AG09319 (cell line): ENCODE measurements at regions not wholly inside any gene's neighbourhood (a gene's known extent, or its start where the extent isn't known, plus 50 kb on each side); places are given as distances from the start of the nearest gene placed in this dataset.

Experiments used
- DNase-seq: peaks from one replicate; pipeline ENCODE4 v3.0.0-alpha.2; 2010; ENCODE audit warnings: low read depth; ENCODE audit errors: extremely low read depth
- TF ChIP-seq, protein P1 (sequence below): IDR thresholded peaks from 2 replicates; pipeline ENCODE4 v1.5.1; 2011; ENCODE audit warnings: low read depth, mild to moderate bottlenecking, inconsistent platforms, low read length, moderate library complexity

DNA sequence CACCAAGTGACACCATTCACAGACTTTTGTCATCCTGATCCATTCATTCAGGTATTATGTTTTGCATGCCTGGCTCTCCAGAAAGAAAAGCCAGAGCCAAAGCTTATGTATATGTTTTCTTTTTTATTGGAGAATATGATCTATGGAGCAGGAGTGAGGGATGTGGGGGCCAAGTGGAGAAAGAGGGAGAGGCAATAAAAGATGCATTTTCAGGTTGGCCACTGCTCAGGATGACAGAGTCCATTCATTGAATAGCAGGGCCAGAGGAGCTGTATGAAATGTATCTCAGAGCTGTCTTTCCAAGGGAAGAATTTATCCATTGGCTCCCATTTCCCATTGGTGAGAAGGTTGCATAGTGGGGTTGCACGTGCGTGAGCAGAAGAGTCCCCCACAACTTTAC lies 416.1 kb downstream of the ATP23 start:
- TF ChIP-seq, protein P1, sequence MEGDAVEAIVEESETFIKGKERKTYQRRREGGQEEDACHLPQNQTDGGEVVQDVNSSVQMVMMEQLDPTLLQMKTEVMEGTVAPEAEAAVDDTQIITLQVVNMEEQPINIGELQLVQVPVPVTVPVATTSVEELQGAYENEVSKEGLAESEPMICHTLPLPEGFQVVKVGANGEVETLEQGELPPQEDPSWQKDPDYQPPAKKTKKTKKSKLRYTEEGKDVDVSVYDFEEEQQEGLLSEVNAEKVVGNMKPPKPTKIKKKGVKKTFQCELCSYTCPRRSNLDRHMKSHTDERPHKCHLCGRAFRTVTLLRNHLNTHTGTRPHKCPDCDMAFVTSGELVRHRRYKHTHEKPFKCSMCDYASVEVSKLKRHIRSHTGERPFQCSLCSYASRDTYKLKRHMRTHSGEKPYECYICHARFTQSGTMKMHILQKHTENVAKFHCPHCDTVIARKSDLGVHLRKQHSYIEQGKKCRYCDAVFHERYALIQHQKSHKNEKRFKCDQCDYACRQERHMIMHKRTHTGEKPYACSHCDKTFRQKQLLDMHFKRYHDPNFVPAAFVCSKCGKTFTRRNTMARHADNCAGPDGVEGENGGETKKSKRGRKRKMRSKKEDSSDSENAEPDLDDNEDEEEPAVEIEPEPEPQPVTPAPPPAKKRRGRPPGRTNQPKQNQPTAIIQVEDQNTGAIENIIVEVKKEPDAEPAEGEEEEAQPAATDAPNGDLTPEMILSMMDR = no peak
- DNase-seq = no peak

- DNase-seq = no peak
- TF ChIP-seq, protein P1 = no peak
These were observed 417.0 kb downstream of the ATP23 start for GRCh38 chr12:58358369-58358768.

- DNase-seq = peak; percentile 83
- TF ChIP-seq, protein P1 = no peak
These were observed 417.7 kb downstream of the ATP23 start for GRCh38 chr12:58359084-58359483.

DNA sequence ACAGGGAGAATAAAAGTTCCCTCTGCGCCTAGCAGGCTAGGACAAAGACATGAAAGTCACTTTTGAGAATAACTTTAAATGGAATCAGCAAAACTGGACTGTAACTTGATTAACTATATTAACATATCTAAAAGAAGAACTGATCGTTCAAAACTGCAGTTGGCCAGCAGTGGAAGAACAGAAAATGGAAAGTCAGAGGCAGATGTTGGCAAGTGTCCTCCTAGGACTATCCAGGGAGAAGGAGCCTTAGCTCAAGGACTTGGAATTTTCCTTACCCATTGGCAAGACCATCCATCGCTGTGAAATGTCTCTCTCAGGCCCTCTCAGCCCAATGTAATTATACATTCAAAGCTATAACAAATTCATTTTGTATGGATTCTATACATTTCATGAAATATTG lies 419.7 kb downstream of the ATP23 start:
- no peak for DNase-seq
- TF ChIP-seq, protein P1 = no peak

- peak; percentile 36 for DNase-seq
- TF ChIP-seq, protein P1 = no peak
These were observed 422.6 kb downstream of the ATP23 start for GRCh38 chr12:58363971-58364370.

GRCh38 chr12:58364389-58365086 lies 423.2 kb downstream of the ATP23 start:
- peak; percentile 95 for DNase-seq
- TF ChIP-seq, protein P1 = no peak

GRCh38 chr12:58365087-58365390 lies 423.7 kb downstream of the ATP23 start:
- TF ChIP-seq, protein P1 = no peak
- no peak for DNase-seq
